Nucleus accumbens (tissue), 56 donors: ENCODE measurements at regions not wholly inside any gene's neighbourhood (a gene's known extent, or its start where the extent isn't known, plus 50 kb on each side); places are given as distances from the start of the nearest gene placed in this dataset.

ENCODE experiments used
- DNase-seq, 56 donors: peaks; one replicate each; lab custom pipeline; 2025; lab: John Stamatoyannopoulos, UW

GRCh38 chr4:108240366-108240765 lies 71.6 kb upstream of the LEF1 start:
- no peak for DNase-seq

- no peak for DNase-seq
These were observed 69.0 kb upstream of the LEF1 start for GRCh38 chr4:108237693-108238092.

- no peak for DNase-seq
These were observed 67.5 kb upstream of the LEF1 start for GRCh38 chr4:108236264-108236663.

- no peak for DNase-seq
These were observed 59.2 kb upstream of the LEF1 start for GRCh38 chr4:108227923-108228322.

GRCh38 chr4:108224611-108225053 lies 55.9 kb upstream of the LEF1 start:
- DNase-seq, result no peak

GRCh38 chr4:108223313-108223712 lies 54.6 kb upstream of the LEF1 start:
- DNase-seq, result no peak

- DNase-seq, result no peak
These were observed 51.3 kb upstream of the LEF1 start for GRCh38 chr4:108219998-108220397.
